Stomach smooth muscle (tissue), 2 donors: ENCODE measurements at regions not wholly inside any gene's neighbourhood (a gene's known extent, or its start where the extent isn't known, plus 50 kb on each side); places are given as distances from the start of the nearest gene placed in this dataset.

ENCODE experiments used
- H3K27ac ChIP-seq: one replicate; pipeline ENCODE4 v1.7.0; 2013; ENCODE audit warnings: mild to moderate bottlenecking, low read length, inconsistent platforms
- H3K27me3 ChIP-seq, 2 donors: one replicate each; pipeline ENCODE4 v1.7.0; 2013; ENCODE audit warnings: low read length in 2 of 2; ENCODE audit not compliant: insufficient read depth in 2 of 2, control insufficient read depth in 1 of 2
- H3K36me3 ChIP-seq, 2 donors: one replicate each; pipeline ENCODE4 v1.7.0; 2013; ENCODE audit warnings: low read length in 2 of 2; ENCODE audit not compliant: control insufficient read depth in 2 of 2, insufficient read depth in 2 of 2
- H3K4me1 ChIP-seq: one replicate; pipeline ENCODE4 v1.7.0; 2013; ENCODE audit warnings: low read length; ENCODE audit not compliant: control insufficient read depth, insufficient read depth
- H3K4me3 ChIP-seq, 2 donors: one replicate each; pipeline ENCODE4 v1.7.0; 2013; ENCODE audit warnings: low read length in 2 of 2
- H3K9ac ChIP-seq, 2 donors: one replicate each; pipeline ENCODE4 v1.7.0; 2013; ENCODE audit warnings: low read length in 2 of 2, mild to moderate bottlenecking in 1 of 2
- H3K9me3 ChIP-seq, 2 donors: one replicate each; pipeline ENCODE4 v1.7.0; 2013; ENCODE audit warnings: low read length in 2 of 2; ENCODE audit not compliant: control insufficient read depth in 2 of 2
- donor health status: healthy.
- donor health status: Pancreatic carcinoma.

- Histone ChIP-seq H3K27me3 (no peaks in the 10 kb centered on the region), H3K4me3 (no peak overlapping the region), H3K9ac (no peak overlapping the region), H3K4me1 (no peaks in the 10 kb centered on the region), H3K27ac (no peak overlapping the region), H3K9me3 (no peaks in the 10 kb centered on the region), H3K36me3 (no peaks in the 10 kb centered on the region)
Observed at GRCh38 chr4:141518222-141518621, 118.2 kb upstream of the IL15 start.

DNA sequence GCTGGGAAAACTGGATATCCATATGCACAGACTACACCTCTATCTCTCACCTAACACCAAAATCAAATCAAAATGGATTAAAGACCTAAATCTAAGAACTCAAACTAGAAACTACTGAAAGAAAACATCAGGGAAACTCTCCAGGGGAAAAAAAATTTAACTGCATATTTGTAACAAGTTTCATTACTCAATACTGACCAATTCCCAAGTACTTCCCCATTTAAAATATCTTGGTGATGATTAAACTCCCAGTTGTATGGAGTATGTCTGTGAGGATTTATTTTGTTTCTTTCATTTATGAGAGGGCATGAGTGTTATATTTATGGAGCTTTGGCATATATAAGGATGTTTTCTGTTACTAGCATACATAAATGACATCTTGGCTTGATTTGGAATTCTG, 112.3 kb upstream of the IL15 start:
- Histone ChIP-seq H3K4me3 (no peak overlapping the region), H3K27ac (no peak overlapping the region), H3K9ac (no peak overlapping the region)

GRCh38 chr4:141524841-141525240, 111.5 kb upstream of the IL15 start:
- no peak overlapping the region for H3K9ac ChIP-seq
- no peaks in the 10 kb centered on the region for H3K4me1 ChIP-seq
- H3K4me3 ChIP-seq = no peak overlapping the region
- no peaks in the 10 kb centered on the region for H3K36me3 ChIP-seq
- no peaks in the 10 kb centered on the region for H3K27me3 ChIP-seq
- no peak overlapping the region for H3K27ac ChIP-seq
- peaks cover 0 to 4% of the 10 kb centered on the region in 2 donors for H3K9me3 ChIP-seq

More for the DNA sequence above, 112.3 kb upstream of the IL15 start:
- H3K36me3 ChIP-seq = no peaks in the 10 kb centered on the region
- no peaks in the 10 kb centered on the region for H3K27me3 ChIP-seq
- peaks cover 0 to 4% of the 10 kb centered on the region in 2 donors for H3K9me3 ChIP-seq
- no peaks in the 10 kb centered on the region for H3K4me1 ChIP-seq

DNA sequence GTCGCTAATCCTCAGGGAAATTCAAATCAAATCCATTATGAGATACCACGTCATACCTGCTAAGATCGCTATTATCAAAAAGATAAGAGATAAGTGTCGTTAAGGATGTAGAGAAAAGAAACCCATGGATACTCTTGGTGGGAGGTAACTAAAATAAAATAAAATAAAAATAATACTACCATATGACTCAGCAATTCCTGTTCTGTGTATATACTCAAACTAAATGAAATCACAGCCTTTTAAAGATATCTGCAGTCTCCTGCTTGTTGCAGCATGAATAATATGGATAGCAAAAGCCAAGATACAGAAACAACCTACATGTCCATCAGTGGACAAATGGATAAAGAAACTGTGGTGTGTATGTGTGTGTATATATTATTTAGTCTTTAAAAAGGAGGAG, 105.8 kb upstream of the IL15 start:
- Histone ChIP-seq H3K27ac (no peak overlapping the region), H3K4me3 (no peak overlapping the region), H3K27me3 (no peaks in the 10 kb centered on the region), H3K4me1 (no peaks in the 10 kb centered on the region), H3K36me3 (no peaks in the 10 kb centered on the region), H3K9me3 (peaks cover 0 to 4% of the 10 kb centered on the region in 2 donors), H3K9ac (no peak overlapping the region)

- Histone ChIP-seq H3K27ac (no peak overlapping the region), H3K27me3 (no peaks in the 10 kb centered on the region), H3K4me3 (no peak overlapping the region), H3K9me3 (peaks cover 0 to 4% of the 10 kb centered on the region in 2 donors), H3K4me1 (no peaks in the 10 kb centered on the region), H3K36me3 (no peaks in the 10 kb centered on the region), H3K9ac (no peak overlapping the region)
Observed at GRCh38 chr4:141534985-141535384, 101.4 kb upstream of the IL15 start.

DNA sequence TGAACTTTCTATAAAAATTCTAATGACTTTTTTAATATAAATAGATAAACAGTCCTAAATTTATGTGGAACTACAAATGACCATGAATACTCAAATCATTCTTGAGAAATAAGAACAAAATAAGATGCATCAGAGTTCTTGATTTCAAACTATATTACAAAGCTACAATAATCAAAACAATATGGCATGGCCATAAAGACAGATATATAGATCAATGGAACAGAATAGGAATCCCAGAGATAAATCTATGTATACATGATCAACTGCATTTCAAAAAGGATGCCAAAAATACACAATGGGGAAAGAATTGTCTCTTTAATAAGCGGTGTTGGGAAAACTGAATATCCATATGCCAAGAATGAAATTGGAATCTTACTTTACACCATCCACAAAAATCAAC, 98.4 kb upstream of the IL15 start:
- Histone ChIP-seq H3K9ac (no peak overlapping the region), H3K4me1 (no peaks in the 10 kb centered on the region), H3K27ac (no peak overlapping the region), H3K4me3 (no peak overlapping the region), H3K27me3 (no peaks in the 10 kb centered on the region), H3K36me3 (no peaks in the 10 kb centered on the region), H3K9me3 (peaks cover 0 to 4% of the 10 kb centered on the region in 2 donors)

GRCh38 chr4:141540643-141541042, 95.7 kb upstream of the IL15 start:
- no peak overlapping the region for H3K9ac ChIP-seq
- peaks cover 0 to 4% of the 10 kb centered on the region in 2 donors for H3K9me3 ChIP-seq
- no peak overlapping the region for H3K27ac ChIP-seq
- H3K36me3 ChIP-seq = no peaks in the 10 kb centered on the region
- no peak overlapping the region for H3K4me3 ChIP-seq
- H3K4me1 ChIP-seq = no peaks in the 10 kb centered on the region
- H3K27me3 ChIP-seq = no peaks in the 10 kb centered on the region

DNA sequence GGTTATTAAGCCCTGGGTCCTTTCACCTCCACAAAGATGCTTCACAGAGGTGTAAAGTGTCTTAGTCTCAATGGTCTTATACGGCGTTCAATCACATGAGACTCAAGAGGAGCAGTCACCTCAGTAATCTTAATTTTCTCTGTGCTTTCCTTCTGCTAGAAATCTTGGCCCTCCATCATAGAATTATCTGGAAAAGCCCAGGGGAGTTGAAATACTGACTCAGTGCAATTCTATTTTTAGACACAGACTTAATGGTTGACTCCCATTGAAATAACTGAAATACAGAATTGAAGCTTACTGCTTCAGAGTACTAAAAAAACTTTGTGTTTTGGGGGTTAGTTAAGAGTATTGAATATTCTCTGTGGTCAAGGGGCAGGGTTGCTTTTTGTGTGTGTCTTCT, 94.5 kb upstream of the IL15 start:
- Histone ChIP-seq H3K27ac (no peak overlapping the region), H3K4me3 (no peak overlapping the region), H3K4me1 (no peaks in the 10 kb centered on the region), H3K27me3 (no peaks in the 10 kb centered on the region), H3K9ac (no peak overlapping the region), H3K9me3 (peaks cover 0 to 4% of the 10 kb centered on the region in 2 donors), H3K36me3 (no peaks in the 10 kb centered on the region)

DNA sequence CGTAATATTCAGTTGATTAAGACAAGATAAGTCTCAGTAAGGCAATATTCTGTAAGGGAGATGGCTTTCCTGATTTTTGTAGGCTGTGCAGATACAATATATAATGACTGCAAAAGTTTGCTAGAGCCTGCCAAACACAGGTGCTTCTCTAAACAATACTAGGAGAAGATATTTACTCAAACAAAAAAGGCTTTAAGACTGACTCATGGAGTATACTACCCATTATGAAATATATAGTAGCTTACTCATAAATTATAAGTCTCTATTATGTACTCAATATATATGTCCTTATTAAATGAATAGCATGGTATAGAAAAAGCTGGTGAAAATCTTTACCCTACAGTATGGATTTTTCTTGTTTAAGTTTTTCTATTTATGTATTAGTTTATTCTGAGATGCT, 93.2 kb upstream of the IL15 start:
- no peaks in the 10 kb centered on the region for H3K27me3 ChIP-seq
- H3K9ac ChIP-seq = no peak overlapping the region
- H3K9me3 ChIP-seq = peaks cover 0 to 2% of the 10 kb centered on the region in 2 donors
- no peak overlapping the region for H3K4me3 ChIP-seq
- H3K27ac ChIP-seq = no peak overlapping the region
- H3K4me1 ChIP-seq = no peaks in the 10 kb centered on the region
- no peaks in the 10 kb centered on the region for H3K36me3 ChIP-seq

DNA sequence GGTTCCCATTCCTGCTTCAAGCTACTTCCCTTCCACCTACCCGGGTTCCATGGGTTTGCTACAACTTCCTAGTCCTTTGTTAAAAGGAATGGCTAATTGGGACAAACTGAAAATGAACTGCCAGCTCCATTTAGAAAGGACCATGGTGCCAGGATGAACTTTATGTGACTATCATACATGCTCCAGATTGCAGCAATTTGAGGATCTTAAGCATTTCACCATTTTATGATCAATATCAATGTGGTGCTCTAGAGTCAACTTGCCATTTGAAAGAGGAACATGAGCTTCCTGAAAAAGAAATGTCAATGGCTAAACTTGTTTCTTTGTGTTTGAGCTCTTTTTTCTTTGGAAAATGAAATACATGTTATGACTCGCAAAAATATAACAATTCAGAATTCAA, 92.7 kb upstream of the IL15 start:
- H3K27ac ChIP-seq = no peak overlapping the region
- no peaks in the 10 kb centered on the region for H3K4me1 ChIP-seq
- no peak overlapping the region for H3K9ac ChIP-seq
- H3K4me3 ChIP-seq = no peak overlapping the region
- H3K9me3 ChIP-seq = no peaks in the 10 kb centered on the region
- H3K36me3 ChIP-seq = no peaks in the 10 kb centered on the region
- no peaks in the 10 kb centered on the region for H3K27me3 ChIP-seq

DNA sequence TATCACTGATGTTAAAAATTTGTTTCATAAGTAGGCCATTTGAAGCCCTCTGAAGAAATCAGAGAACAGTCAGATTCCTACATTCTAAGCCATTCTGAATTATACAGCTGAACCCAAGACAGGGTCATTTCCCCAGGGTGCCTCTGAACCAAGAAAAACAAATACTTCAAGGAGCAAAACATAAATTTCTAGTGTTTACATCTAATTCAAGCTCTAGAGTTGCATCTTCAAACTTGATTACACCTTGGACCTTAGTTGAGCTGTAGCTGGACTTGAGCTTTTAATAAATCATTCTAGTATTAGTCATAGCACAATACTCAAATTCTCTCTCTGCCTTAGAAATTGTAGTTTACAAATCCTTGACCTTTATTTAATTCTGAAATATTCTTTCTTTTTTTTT, 87.6 kb upstream of the IL15 start:
- no peak overlapping the region for H3K9ac ChIP-seq

More for the DNA sequence above, 87.6 kb upstream of the IL15 start:
- Histone ChIP-seq H3K9me3 (no peaks in the 10 kb centered on the region), H3K4me1 (no peaks in the 10 kb centered on the region), H3K36me3 (no peaks in the 10 kb centered on the region), H3K27me3 (no peaks in the 10 kb centered on the region), H3K27ac (no peak overlapping the region), H3K4me3 (no peak overlapping the region)
